IPS-18a (cell line): ENCODE measurements at regions not wholly inside any gene's neighbourhood (a gene's known extent, or its start where the extent isn't known, plus 50 kb on each side); places are given as distances from the start of the nearest gene placed in this dataset.

Source experiments
- H3K27ac ChIP-seq: one replicate; pipeline ENCODE4 v1.5.1; 2013; ENCODE audit warnings: low read length
- H3K27me3 ChIP-seq: one replicate; pipeline ENCODE4 v1.6.1; 2013; ENCODE audit warnings: mild to moderate bottlenecking, low read length; ENCODE audit not compliant: control insufficient read depth, insufficient read depth
- H3K36me3 ChIP-seq: one replicate; pipeline ENCODE4 v1.6.1; 2013; ENCODE audit warnings: low read depth, low read length; ENCODE audit not compliant: control insufficient read depth
- H3K4me1 ChIP-seq: one replicate; pipeline ENCODE4 v1.6.1; 2013; ENCODE audit warnings: low read depth, low read length; ENCODE audit not compliant: control insufficient read depth
- H3K4me3 ChIP-seq: one replicate; pipeline ENCODE4 v1.5.1; 2013; ENCODE audit warnings: low read length
- H3K9ac ChIP-seq: one replicate; pipeline ENCODE4 v1.6.1; 2013; ENCODE audit warnings: mild to moderate bottlenecking, low read length, moderate library complexity
- H3K9me3 ChIP-seq: one replicate; pipeline ENCODE4 v1.6.1; 2013; ENCODE audit warnings: low read depth, low read length; ENCODE audit not compliant: control insufficient read depth

DNA sequence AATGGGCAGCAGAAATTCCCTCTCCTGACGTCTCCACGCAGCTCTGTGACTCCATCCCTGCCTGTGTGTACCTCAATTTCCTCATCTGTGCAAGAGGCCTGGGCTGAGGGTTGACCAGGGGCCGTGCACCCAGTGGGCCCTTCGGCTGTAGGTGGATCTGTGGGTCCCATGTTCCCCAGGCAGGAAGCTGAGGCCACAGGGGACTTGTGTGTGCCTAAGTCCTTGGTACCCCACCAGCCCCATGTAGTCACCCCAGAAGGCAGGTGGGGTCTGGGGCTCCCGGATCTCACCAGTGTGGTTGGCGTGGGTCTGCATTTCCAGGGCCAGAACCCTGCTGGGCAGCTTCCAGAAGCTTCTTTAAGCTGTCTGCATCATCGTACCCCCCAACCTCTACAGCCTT is 177.4 kb upstream of the GSE1 start:
- peaks cover 34% of the 10 kb centered on the region for H3K4me1 ChIP-seq
- H3K9ac ChIP-seq = no peak overlapping the region
- no peaks in the 10 kb centered on the region for H3K36me3 ChIP-seq
- H3K27me3 ChIP-seq = peaks cover 13% of the 10 kb centered on the region
- H3K4me3 ChIP-seq = no peak overlapping the region
- no peaks in the 10 kb centered on the region for H3K9me3 ChIP-seq
- H3K27ac ChIP-seq = no peak overlapping the region

DNA sequence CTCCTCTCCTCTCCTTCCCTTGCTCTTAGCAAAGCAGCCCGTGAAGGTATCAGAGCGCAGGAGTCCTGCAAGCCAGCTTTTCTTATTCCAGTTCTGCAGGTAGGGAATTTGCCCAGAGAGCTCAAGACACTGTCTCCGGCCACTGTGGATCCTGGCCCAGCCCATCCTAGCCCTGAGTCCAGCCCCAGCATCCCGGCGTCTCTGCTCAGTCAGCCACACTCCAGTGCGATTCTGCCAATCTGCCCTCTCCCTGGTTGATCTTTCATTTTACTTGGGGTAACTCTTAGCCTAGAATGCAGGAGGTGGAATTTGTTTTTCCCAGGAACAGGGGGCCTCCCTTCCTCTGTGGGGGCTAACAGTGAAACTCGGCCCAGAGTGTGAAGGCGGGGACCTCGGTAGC is 176.9 kb upstream of the GSE1 start:
- Histone ChIP-seq H3K9ac (peak overlapping the region; percentile 30), H3K27ac (no peak overlapping the region), H3K36me3 (no peaks in the 10 kb centered on the region), H3K4me1 (peaks cover 29% of the 10 kb centered on the region), H3K9me3 (no peaks in the 10 kb centered on the region), H3K4me3 (no peak overlapping the region), H3K27me3 (peaks cover 13% of the 10 kb centered on the region)

DNA sequence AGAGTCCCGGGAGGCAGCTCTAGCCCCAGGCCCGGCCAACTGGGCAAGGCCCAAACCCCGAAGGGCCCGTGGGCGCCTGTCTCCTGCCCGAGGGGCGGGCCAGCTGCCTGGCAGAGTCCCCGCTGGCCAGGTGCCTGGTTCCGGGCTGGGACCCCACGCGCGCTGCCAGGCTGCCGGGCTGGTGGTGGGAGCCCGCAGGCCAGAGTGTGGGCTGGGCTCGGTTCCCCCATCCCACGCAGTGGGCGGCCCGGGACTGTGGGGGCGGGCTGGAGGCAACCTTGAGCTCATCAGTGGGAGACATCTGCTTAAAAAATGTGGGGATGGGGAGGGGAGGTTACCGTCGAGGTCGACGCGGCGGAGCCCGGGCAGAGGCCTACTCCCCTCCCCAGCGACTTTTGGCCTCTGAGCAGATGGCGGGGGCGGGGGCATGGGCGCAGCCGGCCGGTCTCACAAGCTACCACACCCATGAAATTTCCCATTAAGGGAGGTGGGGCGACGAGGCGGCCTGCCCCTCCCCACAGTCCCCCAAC is 176.4 kb upstream of the GSE1 start:
- peaks cover 29% of the 10 kb centered on the region for H3K4me1 ChIP-seq
- peak overlapping the region; percentile 30 for H3K9ac ChIP-seq
- H3K4me3 ChIP-seq = peak overlapping the region; percentile 38

DNA sequence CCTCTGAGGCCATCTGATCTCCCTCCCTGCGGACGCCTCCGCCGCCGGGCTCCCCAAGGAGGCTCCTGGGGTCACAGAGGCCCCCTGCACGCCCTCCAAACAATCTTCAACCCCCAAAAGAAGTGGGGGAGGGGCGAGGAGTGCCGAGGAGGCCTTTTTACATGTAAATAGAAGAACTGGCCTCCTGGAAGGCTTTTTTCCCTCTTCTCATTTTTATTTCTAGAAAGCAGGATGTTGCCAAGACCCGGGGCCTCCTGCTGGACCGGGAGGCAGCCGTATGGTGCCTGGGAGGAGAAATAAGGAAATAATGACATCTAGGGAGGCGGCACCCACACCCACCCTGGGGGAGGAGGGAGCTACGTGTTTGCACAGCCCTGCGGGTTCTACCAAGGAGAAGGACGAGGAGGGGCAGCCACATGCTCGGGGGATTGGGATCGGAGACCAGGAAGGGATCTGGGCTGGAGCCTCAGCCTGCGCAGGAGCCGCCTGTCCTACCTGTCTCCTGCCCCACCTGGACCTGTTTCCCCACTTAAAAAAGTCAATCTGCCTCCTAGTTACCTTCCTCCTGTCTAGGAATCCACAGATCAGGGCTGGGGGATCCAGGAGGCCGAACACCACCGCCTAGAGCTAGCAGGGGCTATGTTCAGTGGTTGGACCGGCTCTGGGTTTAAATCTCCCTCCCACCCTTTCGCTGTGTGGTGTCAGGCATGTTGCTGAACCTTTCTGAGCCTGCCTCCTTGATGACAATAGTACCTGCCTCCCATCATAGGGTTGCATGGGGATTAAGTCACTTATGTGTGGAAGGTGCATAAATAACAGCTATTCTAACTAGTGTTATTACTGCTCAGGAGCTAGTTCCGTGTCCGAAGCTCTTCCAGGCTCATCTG is 175.7 kb upstream of the GSE1 start:
- H3K9ac ChIP-seq = peak overlapping the region; percentile 30
- peaks cover 13% of the 10 kb centered on the region for H3K27me3 ChIP-seq
- no peaks in the 10 kb centered on the region for H3K9me3 ChIP-seq
- peak overlapping the region; percentile 25 for H3K27ac ChIP-seq
- peaks cover 29% of the 10 kb centered on the region for H3K4me1 ChIP-seq
- no peaks in the 10 kb centered on the region for H3K36me3 ChIP-seq
- peak overlapping the region; percentile 38 for H3K4me3 ChIP-seq

More for the DNA sequence above, 176.4 kb upstream of the GSE1 start:
- H3K27ac ChIP-seq = no peak overlapping the region
- H3K9me3 ChIP-seq = no peaks in the 10 kb centered on the region
- H3K27me3 ChIP-seq = peaks cover 13% of the 10 kb centered on the region
- no peaks in the 10 kb centered on the region for H3K36me3 ChIP-seq

DNA sequence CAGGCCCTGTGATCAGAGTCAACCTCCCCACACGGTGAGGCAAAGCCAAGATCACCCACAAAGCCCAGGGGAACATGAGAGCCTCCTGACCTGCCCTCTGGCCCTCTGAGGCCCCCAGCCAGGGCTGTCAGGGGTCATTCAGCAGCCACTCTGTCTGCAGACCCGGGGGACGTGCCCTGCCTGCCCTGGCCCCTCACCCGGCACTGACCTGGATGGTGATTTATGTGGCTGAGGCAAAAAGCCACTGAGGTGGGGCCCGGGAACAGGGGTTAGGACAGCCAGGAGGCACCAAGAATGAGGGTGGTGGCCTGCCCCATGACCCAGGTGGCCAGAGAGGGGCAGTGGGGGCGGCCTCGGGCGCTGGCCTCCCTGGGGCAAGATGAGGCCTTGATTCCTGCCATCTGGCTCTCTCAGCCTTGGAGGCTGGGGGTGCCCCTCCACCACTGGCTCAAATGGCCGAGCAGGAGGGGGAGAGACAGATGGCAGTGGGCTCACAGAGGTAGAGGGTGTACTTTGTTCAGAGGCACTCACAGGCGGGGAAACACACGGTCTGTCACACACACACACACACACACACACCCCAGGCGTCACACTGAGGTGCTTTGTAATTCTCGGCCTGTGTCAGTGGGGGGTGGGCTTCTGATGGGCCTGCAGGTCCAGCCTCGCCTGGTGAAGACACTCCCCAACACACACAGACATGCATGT is 174.0 kb upstream of the GSE1 start:
- Histone ChIP-seq H3K27ac (no peak overlapping the region), H3K9me3 (no peaks in the 10 kb centered on the region), H3K36me3 (no peaks in the 10 kb centered on the region), H3K9ac (no peak overlapping the region), H3K4me1 (peaks cover 29% of the 10 kb centered on the region), H3K4me3 (no peak overlapping the region), H3K27me3 (peaks cover 13% of the 10 kb centered on the region)

- H3K27ac ChIP-seq = no peak overlapping the region
- H3K9ac ChIP-seq = no peak overlapping the region
- H3K36me3 ChIP-seq = no peaks in the 10 kb centered on the region
- H3K4me3 ChIP-seq = no peak overlapping the region
- peaks cover 36% of the 10 kb centered on the region for H3K4me1 ChIP-seq
- no peaks in the 10 kb centered on the region for H3K9me3 ChIP-seq
- peaks cover 13% of the 10 kb centered on the region for H3K27me3 ChIP-seq
Measured at GRCh38 chr16:85440744-85441143, 172.4 kb upstream of the GSE1 start.

DNA sequence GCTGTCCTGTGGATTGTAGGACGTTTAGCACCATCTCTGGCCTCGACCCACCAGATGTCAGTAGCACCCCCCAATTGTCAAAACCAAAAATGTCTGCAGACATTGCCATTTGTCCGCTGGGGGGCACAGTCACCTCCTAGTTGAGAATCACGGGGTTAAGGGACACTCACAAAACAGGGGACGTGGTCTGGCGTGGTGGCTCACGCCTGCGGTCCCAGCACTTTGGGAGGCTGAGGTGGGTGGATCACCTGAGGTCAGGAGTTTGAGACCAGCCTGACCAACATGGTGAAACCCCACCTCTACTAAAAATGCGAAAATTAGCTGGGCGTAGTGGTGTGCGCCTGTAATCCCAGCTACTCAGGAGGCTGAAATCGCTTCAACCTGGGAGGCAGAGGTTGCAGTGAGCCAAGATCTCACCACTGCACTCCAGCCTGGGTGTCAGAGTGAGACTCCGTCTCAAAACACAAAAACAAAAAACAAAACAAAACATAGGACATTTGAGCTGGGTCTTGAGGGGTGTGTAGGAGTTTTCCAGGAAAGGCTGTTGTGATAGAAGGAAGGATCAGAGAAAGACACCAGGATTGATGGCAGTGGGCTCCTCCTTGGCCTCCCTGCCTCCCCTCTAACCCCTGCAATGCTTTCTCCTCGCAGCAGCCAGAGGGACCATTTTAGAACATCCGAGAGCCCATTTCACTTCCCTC is 171.8 kb upstream of the GSE1 start:
- H3K9ac ChIP-seq = no peak overlapping the region
- H3K36me3 ChIP-seq = no peaks in the 10 kb centered on the region
- H3K4me3 ChIP-seq = no peak overlapping the region
- H3K27ac ChIP-seq = no peak overlapping the region
- H3K27me3 ChIP-seq = peaks cover 13% of the 10 kb centered on the region
- H3K9me3 ChIP-seq = no peaks in the 10 kb centered on the region
- peaks cover 30% of the 10 kb centered on the region for H3K4me1 ChIP-seq

DNA sequence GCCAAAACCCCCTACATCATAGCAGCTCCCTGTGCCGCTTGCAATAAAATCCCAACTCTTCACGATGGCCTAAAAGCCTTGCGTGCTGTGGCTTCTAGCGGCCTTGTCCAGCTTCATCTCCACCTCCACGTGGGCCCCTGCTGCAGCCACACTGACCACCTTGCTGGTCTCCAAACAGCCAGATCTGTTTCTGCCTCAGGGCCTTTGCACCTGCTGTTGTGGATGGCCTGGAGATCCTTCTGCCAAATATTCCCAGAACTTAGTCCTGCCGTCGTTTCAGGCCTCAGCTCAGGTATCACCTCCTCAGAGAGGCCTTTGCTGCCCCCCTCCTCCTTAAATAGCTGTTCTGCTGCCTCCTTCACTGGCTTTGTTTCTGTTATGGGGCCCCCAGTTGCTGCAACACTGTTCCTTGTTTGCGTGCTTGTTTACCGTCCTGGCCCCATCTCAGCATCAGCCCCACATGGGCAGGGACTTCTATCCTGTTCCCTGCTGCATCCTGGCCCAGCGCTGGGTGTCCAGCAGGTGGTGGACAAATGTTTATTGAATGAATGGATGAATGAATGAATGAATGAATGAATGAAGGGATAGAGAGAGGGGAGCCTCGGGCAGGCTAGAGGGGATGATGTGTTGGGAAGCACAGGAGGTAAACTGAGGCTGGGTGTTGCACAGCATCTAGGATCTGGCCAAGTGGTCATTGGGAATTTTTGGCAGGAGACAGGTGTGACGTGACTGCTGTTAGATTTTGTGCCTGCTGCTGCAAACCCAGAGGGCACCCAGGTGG is 171.0 kb upstream of the GSE1 start:
- Histone ChIP-seq H3K27ac (no peak overlapping the region), H3K9ac (no peak overlapping the region), H3K27me3 (peaks cover 13% of the 10 kb centered on the region), H3K36me3 (no peaks in the 10 kb centered on the region), H3K4me3 (no peak overlapping the region), H3K9me3 (no peaks in the 10 kb centered on the region), H3K4me1 (peaks cover 26% of the 10 kb centered on the region)

GRCh38 chr16:85443116-85443515 is 170.0 kb upstream of the GSE1 start:
- H3K4me3 ChIP-seq = no peak overlapping the region
- no peak overlapping the region for H3K27ac ChIP-seq
- peaks cover 17% of the 10 kb centered on the region for H3K4me1 ChIP-seq
- H3K9me3 ChIP-seq = no peaks in the 10 kb centered on the region
- H3K27me3 ChIP-seq = peaks cover 7% of the 10 kb centered on the region
- no peaks in the 10 kb centered on the region for H3K36me3 ChIP-seq
- no peak overlapping the region for H3K9ac ChIP-seq

DNA sequence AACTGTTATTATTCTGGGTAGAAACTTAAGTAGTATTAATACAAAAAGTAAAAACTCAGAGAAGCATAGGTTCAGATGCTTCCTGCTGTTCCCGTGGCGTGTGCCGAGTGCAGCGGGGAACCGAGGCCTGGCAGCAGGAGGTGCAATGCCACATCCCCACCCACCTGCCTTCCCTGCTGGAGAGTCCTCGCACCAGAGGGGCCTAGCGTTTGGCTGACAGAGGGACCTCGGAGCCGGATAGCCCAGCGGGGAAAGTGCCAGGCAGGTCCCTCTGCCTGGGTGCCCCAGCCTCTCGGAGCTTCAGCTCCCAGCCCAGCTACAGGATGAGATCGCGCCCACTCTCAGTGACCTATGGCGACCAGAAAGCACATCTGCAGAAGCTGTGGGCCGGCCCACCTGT is 169.6 kb upstream of the GSE1 start:
- no peaks in the 10 kb centered on the region for H3K9me3 ChIP-seq
- peaks cover 3% of the 10 kb centered on the region for H3K27me3 ChIP-seq
- H3K4me3 ChIP-seq = no peak overlapping the region
- H3K36me3 ChIP-seq = no peaks in the 10 kb centered on the region
- H3K4me1 ChIP-seq = peaks cover 13% of the 10 kb centered on the region
- H3K27ac ChIP-seq = no peak overlapping the region
- no peak overlapping the region for H3K9ac ChIP-seq
